GM18870 (cell line): ENCODE measurements at regions not wholly inside any gene's neighbourhood (a gene's known extent, or its start where the extent isn't known, plus 50 kb on each side); places are given as distances from the start of the nearest gene placed in this dataset.

Experiments used
- ATAC-seq: cut with Tn5 transposase; IDR thresholded peaks from one replicate; pipeline ENCODE4 v1.9.1; 2021; ENCODE audit warnings: moderate library complexity; ENCODE audit not compliant: unreplicated experiment

DNA sequence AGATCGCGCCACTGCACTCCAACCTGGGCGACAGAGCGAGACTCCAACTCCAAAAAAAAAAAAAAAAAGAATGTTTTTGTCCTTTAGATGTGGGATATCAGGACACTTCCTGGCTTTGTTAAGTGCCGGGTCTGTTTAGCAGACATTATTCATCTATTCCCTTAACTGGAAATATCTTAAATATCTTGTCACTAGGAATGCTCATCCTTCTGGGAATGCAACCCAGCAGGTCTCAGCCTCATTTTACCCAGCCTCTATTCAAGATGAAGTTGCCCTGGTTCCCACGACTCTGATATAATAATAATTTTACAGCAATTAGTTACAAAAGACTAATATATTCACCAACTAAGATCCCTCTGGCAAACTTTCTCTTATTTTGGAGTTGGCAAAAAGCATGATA, 260.9 kb upstream of the SLITRK3 start:
- ATAC-seq, result no peak

DNA sequence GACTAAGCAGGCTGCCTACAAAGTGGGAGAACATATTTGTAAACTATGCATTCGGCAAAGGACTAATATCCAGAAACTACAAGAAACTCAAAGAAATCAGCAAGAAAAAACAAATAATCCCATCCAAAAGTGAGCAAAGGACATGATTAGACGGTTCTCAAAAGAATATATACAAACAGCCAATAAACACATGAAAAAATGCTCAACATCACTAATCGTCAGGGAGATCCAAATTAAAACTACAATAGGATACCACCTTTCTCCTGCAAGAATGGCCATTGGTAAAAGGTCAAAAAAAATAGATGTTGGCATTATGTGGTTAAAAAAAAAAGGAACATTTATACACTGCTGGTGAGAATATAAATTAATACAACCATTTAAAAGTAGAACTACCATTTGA, 259.6 kb upstream of the SLITRK3 start:
- no peak for ATAC-seq

DNA sequence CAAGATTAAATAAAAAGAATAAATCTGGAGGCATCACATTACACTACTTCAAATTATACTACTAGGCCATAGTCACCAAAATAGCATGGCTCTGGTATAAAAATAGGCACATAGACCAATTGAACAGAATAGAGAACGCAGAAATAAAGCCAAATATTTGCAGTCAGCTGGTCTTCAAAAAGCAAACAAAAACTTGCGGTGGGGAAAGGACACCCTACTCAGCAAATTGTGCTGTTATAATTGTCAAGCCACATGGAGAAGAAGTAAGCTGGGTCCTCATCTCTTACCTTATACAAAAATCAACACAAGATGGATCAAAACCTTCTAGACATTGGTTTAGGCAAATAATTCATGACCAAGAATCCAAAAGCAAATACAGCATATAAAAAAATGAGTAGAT, 259.2 kb upstream of the SLITRK3 start:
- ATAC-seq, result no peak

DNA sequence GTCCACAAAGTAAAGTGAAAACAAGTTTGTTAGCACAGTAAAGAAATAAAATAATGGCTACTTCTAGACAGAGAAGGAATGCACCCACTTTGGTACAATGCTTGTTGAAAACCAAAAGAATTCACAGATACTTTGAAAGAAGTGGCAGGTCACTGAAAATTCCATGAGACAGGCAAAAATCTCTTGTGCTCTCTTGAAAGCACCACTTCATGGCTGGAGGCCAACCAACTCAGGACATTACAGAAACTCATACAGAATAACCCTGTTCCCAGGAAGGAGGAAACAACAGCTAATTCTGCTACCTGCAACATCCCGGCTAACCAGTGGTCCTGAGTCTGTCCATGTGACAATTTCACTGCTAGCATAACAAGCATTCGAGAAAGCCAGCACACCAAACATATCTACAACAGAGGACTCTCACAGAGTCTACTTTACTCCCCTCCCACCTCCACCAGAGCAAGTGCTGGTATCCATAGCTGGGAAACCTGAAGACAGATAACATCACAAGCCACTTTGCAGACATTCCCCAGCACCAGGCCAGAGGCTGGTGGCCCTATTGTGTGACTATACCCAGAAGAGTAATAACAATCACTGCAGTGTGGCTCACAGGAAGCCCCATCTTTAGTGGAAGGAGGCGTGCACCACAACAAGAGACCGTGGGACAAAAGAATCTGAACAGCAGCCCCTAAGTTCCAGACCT, 255.3 kb upstream of the SLITRK3 start:
- ATAC-seq, result no peak

DNA sequence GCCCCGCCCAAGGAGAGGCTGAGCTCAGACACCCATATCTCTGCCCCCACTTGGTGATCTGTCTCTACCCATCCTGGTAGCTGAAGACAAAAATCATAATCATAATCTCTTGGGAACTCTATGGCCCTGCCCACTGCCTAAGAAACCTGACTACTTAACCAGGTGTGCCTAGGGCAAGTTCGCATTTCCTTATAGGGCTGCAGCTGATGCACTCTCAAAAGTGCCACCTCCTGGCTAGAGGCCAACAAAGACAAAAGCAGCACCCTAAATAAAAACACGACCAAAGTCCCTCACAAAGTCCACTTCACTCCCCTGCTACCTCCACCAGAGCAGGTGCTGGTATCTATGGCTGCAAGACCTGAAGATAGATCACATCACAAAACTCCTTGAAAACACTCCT, 250.4 kb upstream of the SLITRK3 start:
- no peak for ATAC-seq

DNA sequence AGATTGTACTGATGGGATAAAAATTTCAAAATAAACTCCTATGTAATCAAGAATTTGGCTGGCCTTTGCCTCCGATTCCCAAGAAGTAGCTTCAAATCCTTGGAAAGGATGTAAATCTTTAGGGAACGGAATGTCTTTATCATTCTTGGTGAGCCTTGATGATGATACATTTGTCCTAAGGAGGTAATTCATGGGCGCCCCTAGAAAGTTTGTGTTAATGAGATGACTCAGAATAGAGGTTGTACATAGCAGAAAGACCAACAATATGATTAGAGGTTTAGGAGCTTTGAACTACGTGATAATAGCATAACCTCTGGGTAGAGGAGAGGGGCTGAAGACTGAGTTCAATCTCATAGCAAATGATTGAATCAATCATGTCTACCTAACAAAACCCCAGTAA, 248.6 kb upstream of the SLITRK3 start:
- ATAC-seq, result no peak

DNA sequence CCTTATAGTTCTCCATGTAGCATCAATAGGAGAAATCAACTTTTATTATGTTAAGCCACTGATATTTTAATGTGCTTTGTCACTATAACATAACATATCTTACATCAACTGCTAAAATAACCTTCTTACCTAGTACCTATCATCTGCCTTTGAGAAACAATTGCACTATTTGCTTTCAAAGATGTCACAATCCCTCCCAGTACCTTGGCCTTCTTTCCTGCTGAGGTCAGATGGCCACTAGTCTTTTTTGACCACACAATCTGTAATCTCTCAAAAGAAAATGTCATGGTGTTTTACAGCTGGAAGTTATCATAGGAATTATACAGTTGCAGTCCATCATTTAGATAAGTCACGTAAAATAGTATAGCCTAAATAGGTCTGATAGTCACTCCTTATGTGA, 247.5 kb upstream of the SLITRK3 start:
- no peak for ATAC-seq

DNA sequence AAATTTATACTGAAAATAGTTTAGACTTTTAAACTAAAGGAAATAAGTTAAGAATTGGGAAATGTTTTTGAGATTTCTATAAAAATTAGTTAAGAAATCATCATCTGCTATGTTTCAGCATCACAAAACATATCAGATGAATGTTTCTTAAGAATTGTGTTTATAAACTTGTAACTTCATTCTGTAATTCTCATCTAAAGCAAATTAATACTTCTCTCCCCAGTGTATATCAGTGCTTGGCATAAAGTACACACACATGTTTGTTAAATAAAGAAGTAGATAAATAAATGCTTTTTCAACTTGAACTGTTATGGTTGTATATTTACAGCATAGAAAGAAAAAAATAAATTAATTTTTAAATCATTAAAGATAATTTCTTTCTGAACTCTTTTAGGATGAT, 245.9 kb upstream of the SLITRK3 start:
- no peak for ATAC-seq

DNA sequence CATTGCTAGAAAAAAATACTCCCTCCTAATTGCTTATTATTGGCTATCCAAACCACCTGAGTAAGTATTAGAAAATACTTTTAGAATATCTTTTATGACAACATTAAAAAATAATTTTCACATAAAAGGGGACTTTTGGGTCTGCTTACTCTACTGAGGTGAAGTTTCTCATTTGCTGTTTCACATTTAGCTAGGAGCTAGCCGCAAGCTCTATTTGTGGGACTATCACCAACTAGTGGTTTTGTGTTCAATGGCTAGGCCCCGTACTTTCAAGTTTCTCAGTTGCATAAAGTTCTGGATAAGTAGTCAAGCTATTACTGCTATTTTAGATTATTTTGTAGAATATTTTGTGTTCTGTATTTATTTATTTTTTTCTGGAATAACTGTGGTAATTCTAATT, 244.2 kb upstream of the SLITRK3 start:
- ATAC-seq, result no peak

DNA sequence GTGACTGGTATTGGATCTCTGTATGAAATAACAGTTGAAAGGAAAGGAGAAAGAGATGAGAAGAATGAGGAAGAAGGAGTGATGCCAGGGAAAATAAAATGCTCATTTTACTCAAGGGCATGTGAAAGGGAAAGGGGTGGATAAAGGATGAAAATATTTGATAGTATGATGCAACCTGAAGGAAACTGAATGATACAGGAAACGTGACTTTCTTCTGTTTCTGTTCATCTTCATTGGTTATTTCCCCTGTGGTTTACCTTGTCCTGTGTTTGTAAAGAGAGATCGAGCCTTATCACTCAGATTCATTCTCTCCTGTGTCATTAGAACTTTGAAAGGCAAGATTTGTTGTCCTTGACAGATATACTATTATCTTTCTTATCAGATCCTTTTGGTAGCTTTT, 243.6 kb upstream of the SLITRK3 start:
- peak; percentile 53 for ATAC-seq

DNA sequence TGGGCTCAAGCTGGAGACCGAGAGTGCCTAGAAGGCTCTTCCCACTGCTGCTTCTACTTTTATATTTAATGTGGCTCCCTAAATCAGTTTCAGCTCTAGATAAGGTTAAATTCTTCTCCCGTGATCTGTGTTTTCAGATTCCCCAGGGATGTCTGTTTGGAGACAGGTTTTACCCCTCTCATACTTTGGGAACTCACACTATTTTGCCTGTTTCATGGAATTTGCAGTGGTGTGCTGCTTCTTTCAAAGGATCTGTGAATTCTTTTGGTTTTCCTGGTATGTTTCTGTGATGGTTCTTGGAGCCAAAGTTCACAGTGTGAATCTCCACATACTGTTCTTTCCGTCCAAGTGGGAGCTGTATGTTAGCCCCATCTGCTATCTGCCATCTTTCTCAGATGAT, 238.3 kb upstream of the SLITRK3 start:
- ATAC-seq, result no peak

DNA sequence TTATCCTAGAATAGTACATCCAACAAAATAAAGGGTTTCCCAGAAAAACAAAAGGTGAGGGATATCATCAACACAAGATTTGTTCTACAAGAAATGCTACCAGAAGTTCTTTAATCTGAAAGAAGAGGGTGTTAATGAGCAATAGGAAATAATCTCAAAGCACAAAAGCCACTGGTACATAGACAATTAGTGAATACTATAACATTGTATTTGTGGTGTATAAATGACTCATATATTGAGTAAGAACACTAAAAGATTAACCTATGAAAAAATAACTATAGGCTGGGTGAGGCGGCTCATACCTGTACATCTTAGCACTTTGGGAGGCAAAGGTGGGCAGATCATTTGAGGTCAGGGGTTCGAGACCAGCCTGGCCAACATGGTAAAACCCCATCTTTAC, 210.2 kb upstream of the SLITRK3 start:
- ATAC-seq, result no peak

DNA sequence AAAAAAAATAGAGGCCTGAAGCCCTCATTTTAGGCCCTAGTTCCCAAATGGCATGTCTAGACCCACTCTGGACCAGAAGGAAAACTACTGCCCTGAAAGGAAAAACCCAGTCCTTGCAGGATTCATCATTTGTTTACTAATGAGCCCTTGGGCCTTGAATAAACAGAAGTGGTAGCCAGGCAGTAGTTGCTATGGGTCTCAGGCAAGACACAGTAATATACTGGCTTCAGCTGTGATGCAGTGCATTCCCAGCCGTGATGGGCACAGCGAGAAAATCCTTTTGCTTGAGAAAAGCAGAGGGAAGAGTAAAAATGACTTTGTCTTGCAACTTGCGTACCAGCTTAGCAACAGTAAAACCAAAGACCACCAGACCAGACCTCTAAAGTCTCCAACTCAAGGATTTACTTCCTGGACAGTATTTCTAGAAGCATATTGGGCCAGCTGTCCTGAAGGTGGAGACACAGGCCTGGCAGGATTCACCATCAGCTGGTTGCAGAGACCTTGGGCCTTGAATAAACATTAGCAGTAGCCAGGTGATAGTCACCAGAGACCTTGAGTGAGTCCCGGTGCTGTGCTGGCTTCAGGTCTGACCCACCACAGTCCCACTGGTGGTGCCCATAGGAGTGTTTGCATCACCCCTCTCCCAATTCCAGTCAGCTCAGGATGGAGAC, 208.3 kb upstream of the SLITRK3 start:
- ATAC-seq, result no peak

DNA sequence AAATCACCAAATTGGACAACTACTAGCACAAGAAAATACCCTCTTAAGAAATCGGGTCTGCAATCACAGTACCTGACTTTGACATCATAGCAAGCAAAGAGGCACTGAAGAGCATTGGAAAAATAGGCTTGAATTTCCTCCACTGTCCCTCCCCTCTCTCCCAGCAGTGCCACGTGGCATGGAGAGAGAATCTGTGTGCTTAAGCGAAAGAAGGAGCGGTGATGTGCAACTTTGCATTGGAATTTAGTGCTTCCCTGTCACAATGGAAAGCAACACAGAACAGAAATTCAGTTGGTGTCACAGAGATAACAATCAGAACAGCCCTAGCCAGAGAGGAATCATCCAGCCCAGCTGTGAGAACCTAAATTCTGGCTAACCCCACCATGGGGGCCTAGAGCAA, 207.5 kb upstream of the SLITRK3 start:
- no peak for ATAC-seq

DNA sequence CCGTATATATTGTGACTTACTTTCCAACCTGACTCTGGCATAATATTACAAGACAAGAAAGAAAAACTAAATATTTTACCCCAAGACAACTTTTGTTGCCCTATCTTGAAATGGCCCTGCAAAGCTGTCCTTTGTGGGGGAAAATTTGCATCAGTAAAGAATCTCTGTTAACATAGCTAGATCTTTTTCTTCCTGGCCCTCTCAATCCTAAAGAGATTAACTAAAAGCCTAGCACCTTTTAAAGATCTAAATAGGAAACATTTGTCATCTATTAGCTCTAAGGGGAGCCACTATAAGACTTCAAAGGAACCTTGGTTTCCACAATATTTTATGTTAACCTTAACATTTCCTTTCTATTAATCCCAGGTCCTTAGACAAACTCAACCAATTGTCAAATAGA, 199.0 kb upstream of the SLITRK3 start:
- ATAC-seq, result no peak

DNA sequence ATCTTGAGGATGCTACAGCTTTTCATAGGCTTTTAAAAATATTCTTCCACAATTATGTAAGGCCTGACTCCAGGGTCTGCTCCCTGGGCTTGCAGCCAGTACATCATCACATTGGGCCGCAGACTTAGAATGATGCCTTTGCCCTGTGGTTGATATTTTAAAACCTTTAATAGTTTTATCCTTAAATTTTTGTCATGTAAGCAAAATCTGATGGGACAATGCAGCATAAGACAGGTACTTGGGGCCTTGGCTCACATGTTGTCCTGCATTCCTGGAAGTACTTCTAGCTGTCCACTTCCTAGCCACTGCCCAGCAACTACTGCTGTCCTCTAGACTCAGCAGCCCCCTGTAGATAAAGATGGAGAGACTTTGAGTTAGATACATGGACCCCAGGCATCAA, 197.3 kb upstream of the SLITRK3 start:
- ATAC-seq, result no peak

DNA sequence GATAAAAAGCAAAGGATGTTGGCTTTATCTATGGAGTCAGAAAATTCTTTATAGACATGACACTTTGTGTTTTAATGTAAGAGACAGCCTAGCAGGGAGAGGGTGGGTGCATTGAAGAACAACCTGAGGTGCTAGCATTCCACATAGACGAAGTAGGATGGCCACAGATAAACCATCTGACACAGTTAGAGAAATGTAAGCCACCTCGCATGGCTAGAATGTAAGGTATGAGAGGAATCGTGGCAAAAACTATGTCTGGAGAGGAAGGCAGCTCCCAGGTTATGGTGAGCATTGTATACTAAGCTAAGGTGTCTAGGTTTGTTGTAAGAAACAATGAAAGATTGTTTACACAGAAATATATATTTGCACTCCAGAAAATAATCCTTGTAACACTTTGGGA, 194.0 kb upstream of the SLITRK3 start:
- no peak for ATAC-seq

DNA sequence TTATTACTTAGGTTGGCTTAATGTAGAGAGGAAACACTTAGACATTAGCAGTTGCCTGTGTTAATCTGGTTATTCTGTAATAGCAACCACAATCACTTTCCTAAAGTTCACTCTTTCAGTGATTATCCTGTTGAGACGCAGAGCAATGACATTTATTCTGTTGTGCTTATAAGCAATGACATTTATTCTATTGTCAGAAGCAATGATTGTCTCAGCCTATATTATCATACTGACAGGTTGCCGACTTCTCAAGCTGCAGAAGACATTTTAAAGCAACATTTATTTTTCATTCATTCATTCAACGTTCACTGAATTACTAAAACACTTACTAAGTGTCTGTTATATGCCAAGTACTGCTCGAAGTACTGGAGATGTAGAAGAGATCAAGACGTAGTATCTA, 193.5 kb upstream of the SLITRK3 start:
- ATAC-seq, result no peak

DNA sequence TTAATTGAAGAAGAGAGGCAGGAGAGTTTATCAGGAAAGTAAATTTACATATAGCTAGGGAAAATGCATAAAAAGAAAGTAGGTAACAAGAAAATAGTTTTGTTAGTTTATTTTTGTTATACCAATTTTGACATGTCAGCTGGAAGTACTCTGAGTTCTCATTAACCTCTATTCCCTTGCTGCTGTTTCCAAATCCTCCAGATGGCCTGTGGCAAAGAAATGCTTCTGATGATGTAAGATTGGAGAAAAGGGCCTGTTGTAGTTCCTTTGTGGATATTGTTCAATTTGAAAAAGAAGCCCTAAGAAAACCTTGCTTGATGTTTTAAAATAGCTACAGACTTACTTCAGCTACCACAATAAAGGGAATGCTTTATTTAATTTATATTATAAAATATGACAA, 192.9 kb upstream of the SLITRK3 start:
- ATAC-seq, result no peak

DNA sequence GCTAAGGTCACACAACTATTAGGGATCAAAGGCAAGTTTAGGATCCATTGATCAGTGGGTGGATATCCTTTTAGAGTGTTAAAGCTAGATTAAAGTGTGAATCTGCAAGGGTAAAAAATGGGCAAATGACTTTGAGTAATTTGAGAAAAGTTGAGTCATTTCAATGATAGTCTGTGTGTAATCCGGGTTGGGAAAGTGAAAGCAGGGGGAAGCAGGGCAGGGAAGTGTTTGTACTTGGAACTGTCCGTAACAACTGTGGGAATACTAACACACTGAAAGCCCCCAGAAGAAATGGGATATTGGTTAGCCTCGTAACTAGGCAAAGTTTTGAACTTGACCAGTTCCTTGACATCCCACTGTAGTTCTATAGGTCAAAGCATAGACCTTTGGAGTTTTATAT, 187.2 kb upstream of the SLITRK3 start:
- no peak for ATAC-seq

DNA sequence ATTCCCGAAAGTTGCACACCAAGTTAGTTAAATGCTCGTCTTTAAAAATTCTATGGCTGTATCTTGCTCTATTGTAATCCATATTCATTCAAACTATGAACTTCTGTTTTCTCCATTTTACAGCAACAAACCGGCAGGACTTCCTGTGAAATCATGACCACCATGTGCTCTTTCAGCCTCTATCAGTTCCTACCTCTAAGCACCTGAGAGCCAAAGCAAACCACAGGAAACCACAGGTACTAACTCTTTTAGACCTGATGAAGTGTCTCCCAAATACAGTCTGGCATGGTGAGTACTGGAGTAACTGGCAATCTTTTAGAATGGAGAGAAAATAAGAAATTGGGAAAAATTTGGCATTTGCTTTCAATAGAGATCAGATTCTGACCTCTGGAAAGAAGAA, 186.5 kb upstream of the SLITRK3 start:
- ATAC-seq, result no peak

DNA sequence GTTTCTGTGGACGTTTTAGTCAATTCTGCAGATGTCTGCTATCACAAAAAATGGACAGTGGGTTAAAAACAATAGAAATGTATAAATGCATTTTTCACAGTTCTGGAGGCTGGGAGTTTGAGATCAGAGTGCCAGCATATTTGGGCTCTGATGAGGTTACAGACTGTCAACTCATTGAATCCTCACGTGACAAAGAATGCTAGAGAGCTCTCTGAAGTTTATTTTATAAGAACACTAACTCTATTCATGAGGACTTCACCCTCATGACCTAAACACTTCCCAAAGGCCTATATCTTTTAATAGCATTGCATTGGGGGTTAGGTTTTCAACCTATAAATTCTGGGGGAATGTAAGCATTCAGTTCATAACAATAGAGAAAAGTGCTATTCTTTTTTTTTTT, 182.6 kb upstream of the SLITRK3 start:
- ATAC-seq, result no peak

DNA sequence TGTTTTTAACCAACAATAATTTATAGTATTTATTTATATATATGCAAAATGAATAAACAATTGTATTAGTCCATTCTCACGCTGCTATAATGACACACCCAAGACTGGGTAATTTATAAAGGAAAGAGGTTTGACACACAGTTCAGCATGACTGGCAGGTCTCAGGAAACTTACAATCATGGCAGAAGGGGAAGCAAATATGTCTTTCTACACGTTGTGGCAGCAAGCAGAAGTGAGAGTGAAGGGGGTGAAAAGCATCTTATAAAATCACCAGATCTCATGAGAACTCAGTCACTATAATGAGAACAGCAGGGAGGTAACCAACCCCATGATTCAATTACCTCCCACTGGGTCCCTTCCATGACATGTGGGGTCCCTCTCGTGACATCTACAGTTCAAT, 162.8 kb upstream of the SLITRK3 start:
- no peak for ATAC-seq
